DND-41 (cell line): ENCODE measurements at regions not wholly inside any gene's neighbourhood (a gene's known extent, or its start where the extent isn't known, plus 50 kb on each side); places are given as distances from the start of the nearest gene placed in this dataset.

Source experiments
- EZH2 ChIP-seq: IDR thresholded peaks from 3 replicates; pipeline ENCODE4 v1.6.1; 2012; ENCODE audit warnings: borderline replicate concordance, low read depth, mild to moderate bottlenecking, moderate library complexity, low read length, inconsistent platforms; ENCODE audit not compliant: severe bottlenecking
- TF ChIP-seq, protein P1 (sequence below): IDR thresholded peaks from 2 replicates; pipeline ENCODE4 v1.5.1; 2012; ENCODE audit warnings: borderline replicate concordance, low read length, moderate library complexity, mild to moderate bottlenecking; ENCODE audit not compliant: poor library complexity, severe bottlenecking; ENCODE audit errors: extremely low read depth

DNA sequence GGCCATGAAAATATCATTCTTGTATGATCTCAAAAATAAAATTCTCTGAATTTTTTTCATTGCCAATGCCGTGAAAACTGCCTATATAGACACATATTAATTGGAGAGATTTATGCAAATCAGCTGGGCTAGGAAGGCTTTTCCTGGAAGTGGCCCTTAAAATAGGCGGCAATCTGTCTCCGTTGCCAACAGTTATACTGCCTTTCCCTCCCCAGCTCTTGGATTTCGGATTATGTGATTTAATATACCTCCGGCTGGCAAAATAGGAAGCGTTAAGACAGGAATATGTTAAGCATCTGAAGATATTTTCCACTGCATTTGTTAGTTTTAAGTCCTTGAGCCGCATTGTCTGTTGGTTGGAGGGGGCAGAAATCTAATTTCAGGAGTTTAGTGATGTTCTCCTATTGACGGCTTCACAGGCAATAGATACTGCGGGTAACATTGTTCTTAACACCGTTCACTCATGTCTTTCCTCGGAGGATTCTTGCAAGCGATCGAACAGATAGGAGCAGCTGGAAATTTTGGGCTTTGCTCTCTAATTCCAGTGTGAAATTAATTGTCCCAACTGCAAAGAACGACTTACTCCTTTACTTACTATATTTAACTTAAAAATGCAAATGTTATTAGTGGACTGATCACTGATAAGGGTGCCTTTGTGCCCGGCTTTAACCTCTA lies 113.3 kb downstream of the LINC00237 start:
- TF ChIP-seq, protein P1, sequence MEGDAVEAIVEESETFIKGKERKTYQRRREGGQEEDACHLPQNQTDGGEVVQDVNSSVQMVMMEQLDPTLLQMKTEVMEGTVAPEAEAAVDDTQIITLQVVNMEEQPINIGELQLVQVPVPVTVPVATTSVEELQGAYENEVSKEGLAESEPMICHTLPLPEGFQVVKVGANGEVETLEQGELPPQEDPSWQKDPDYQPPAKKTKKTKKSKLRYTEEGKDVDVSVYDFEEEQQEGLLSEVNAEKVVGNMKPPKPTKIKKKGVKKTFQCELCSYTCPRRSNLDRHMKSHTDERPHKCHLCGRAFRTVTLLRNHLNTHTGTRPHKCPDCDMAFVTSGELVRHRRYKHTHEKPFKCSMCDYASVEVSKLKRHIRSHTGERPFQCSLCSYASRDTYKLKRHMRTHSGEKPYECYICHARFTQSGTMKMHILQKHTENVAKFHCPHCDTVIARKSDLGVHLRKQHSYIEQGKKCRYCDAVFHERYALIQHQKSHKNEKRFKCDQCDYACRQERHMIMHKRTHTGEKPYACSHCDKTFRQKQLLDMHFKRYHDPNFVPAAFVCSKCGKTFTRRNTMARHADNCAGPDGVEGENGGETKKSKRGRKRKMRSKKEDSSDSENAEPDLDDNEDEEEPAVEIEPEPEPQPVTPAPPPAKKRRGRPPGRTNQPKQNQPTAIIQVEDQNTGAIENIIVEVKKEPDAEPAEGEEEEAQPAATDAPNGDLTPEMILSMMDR: no peak
- TF ChIP-seq EZH2: no peak
